ENCODE measurements at regions not wholly inside any gene's neighbourhood (a gene's known extent, or its start where the extent isn't known, plus 50 kb on each side); places are given as distances from the start of the nearest gene placed in this dataset.

DNA sequence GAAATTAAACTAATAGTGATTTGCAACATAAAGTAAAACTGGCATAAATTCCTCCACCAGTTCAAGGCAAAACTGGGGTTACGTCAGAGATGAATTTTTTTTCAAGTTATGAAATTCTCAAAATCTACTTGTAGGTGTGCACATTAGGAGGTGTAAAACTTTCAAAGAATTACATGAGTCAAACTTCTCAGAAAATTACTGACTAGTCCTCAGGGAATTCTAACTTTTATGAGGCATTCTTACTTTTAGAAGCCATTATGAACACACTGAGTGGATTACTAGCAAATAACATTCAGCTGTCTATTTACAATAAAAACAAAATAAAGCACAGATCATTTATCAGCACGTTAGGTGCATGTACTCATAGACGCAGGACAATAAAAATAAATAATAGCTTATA is 348.7 kb downstream of the CDH11 start:
- Mint-ChIP-seq H3K27me3 (no peaks in the 10 kb centered on the region), H3K27ac (no peak overlapping the region), H3K4me3 (no peak overlapping the region), H3K4me1 (no peaks in the 10 kb centered on the region), H3K9me3 (peaks cover 4 to 15% of the 10 kb centered on the region in 2 donors)
- no peak for DNase-seq
- no peak for ATAC-seq

DNA sequence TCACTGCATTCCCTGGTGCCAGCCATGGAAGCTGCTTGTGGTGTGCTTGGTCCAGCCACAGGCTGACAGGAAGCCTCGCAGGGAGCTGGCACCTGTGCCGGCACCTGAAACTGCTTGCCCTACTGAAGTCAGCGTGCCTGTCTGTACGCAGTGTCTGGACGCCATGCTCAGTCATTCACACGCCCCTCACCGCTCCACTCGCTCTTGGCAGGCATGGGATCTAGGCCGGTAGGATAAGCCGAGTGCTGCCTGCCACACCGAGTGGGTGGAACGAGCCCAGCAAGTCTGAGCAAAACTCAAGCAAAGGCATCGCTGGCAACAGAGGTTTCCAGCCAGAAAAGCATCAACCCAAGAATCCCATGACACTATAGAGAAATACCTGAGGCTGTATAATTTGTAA is 350.6 kb downstream of the CDH11 start:
- Mint-ChIP-seq H3K9me3 (peaks cover 10 to 23% of the 10 kb centered on the region in 2 donors), H3K27me3 (no peaks in the 10 kb centered on the region), H3K4me3 (no peak overlapping the region), H3K4me1 (no peaks in the 10 kb centered on the region), H3K27ac (no peak overlapping the region)
- ATAC-seq (no peak), DNase-seq (no peak)

DNA sequence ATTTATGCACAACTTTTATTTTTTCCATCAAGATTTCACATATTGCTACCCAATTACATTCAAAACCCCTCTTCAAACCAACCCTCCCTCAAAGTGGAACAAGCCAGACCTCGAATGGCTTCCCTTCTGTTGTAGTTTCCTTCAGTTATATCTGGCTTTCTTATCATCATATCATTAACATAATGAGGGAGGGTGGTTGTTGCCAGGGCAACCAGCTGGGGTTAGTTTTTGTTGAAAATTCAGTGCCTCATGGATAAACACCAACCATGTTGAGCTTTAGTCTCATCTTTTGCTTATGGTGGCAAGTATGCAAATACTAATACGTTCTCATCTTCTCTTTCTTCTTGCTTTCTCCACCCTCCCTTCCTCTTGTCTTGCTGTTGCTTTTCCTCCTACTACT is 359.7 kb downstream of the CDH11 start:
- Mint-ChIP-seq H3K27me3 (no peaks in the 10 kb centered on the region), H3K4me1 (no peaks in the 10 kb centered on the region), H3K9me3 (peaks cover 16 to 26% of the 10 kb centered on the region in 2 donors), H3K4me3 (no peak overlapping the region), H3K27ac (no peak overlapping the region)
- no peak for DNase-seq
- ATAC-seq, result no peak

DNA sequence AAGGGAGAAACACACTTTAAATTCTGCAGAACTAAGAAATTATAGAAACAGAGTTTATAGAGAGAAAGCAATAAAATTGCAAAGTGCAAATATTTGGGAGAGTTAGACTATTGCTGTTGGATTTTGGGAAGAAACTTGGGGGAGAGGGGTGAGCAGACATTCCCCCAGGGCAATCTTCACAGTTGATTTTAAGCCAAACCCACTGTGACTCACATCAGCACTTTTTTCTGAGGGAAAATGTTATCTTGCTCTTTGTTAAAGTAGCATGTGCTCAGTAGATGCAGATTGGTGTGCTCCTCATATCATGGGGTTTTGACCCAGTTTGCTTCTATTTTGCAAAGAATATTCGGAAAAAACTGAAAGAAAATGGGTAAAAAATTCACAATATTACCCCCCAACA is 367.6 kb downstream of the CDH11 start:
- Mint-ChIP-seq H3K4me1 (no peaks in the 10 kb centered on the region), H3K27ac (no peak overlapping the region), H3K27me3 (no peaks in the 10 kb centered on the region), H3K9me3 (peaks cover 16 to 17% of the 10 kb centered on the region in 2 donors), H3K4me3 (no peak overlapping the region)
- DNase-seq (no peak), ATAC-seq (no peak)

DNA sequence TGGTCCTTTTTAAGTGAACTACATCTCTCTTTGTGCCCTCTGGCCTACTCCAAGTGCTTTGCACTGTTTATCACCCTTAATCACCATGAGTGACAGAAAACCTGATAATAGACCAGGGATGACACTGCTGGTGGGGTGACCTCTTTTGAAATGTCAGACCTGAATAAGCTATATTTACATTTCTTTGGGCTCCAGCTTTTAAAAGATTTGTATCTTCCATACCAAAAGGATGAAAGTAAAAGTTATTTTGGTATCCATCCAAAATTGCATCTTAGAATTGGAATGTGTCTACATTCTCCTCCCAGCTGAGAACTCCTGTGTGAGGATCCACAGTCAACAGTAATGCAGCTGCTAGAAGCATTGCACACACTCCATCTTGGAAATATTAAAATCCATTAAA is 370.0 kb downstream of the CDH11 start:
- peaks cover 18 to 22% of the 10 kb centered on the region in 2 donors for H3K9me3 Mint-ChIP-seq
- H3K4me3 Mint-ChIP-seq, result no peak overlapping the region
- H3K27ac Mint-ChIP-seq, result no peak overlapping the region
- no peaks in the 10 kb centered on the region for H3K27me3 Mint-ChIP-seq
- no peaks in the 10 kb centered on the region for H3K4me1 Mint-ChIP-seq
- ATAC-seq, result no peak
- DNase-seq, result no peak

DNA sequence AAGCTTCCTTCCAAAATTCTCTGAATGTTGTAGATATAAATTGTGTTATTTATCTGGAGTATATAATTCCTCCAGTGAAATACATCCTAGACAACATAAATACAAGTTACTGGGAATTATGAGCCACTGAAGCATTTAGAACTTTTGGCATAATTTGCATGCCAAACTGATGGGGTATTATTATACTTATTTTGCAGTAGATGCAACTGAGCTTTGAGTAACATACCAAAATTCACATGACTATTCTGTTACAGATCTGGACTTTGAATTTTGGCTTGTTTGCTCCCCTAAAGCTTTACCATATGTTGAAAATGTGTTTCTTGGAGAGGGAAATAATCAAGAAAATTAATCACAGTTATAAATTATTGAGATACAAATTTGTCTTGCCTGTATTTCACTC is 372.5 kb downstream of the CDH11 start:
- no peak for ATAC-seq

DNA sequence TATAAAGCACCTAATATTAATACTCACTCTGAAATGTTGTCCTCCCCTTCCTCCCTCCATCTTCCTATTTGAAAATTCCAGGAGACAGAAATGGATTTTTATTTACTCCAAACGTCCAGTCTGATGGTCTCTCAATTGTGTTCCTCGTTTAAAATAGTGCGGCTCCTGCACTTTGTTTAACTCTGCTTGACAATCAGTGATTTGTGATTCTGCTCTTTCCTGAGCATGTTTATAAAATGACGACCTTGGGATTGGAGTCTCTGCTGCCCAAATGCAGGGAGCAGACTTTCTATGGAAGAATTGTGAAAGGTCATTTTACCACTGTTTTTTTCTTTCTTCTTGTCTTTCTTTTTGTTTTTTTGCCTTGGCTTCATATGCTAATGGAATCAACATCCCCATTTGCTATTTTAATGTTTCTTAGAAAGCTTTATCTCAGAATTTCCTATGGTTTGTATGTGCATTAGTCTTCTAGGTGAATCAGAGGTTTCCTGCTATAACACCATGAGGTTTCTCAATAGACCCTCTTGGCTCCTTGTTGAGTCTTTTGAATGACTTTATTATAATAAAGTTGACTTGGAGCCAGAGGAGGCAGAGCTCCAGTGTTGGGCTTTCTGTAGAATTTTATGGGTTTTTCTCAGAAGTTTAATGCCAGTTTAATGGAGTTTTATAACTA is 376.5 kb downstream of the CDH11 start:
- no peak overlapping the region for H3K4me3 Mint-ChIP-seq
- ATAC-seq (no peak), DNase-seq (no peak)
- no peaks in the 10 kb centered on the region for H3K27me3 Mint-ChIP-seq
- no peaks in the 10 kb centered on the region for H3K4me1 Mint-ChIP-seq
- peaks cover 13 to 18% of the 10 kb centered on the region in 2 donors for H3K9me3 Mint-ChIP-seq
- no peak overlapping the region for H3K27ac Mint-ChIP-seq

More for the DNA sequence above, 372.5 kb downstream of the CDH11 start:
- Mint-ChIP-seq H3K4me1 (no peaks in the 10 kb centered on the region), H3K27ac (no peak overlapping the region), H3K4me3 (no peak overlapping the region), H3K9me3 (peaks cover 18 to 19% of the 10 kb centered on the region in 2 donors), H3K27me3 (no peaks in the 10 kb centered on the region)
- no peak for DNase-seq

DNA sequence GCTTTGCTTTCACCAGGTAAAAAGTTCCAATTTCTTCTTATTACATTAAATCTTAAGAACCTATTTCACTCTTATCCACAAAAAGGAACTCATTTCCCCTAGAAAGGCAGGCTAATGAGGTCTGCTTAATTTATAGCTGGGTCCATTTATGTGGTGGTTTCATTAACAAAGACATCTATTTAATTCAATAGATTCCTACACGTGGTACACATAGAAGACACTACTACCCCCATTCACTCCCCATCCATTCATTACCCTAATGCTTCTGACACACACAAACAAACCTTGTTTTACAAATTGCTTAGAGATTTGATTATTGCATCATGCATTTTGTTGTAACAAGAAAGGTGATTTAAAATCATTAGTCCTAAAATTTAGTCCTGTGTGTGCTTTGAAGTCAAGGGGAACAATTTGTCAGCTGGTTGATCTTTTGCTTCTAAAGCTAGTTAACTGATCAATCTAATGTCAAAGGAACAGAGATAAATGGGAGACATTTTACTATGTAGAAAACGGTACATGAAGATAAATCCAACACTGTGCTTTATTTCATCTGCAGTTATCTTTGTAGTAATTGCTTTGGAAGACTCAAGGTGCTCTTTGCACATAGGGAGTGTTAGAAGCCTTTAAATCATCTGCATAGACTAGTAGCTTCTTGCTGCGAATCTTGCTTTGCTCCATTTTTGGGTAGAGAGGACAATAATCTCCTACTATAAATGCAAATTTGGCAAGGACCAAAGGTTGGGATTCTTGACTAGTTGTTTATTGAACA is 379.2 kb downstream of the CDH11 start:
- peaks cover 13 to 22% of the 10 kb centered on the region in 2 donors for H3K9me3 Mint-ChIP-seq

DNA sequence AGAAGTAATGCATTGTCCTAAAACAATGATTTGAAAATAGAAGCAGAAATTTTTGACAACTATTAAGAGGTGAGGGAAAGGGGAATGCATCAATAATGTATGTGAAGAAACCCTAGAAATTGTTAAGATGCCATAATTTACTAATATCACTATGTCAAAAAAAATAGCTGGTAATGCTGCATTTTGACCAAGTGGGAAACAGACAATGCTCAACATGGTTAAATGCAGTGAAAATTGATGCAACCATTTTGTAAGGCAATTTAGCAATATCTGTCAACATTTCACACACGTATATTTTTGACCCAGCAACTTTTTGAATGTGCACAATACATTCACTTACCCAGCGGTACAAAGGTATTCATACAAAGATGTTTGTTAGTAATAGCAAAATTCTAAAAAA is 381.6 kb downstream of the CDH11 start:
- H3K4me3 Mint-ChIP-seq, result no peak overlapping the region
- H3K27ac Mint-ChIP-seq, result no peak overlapping the region
- H3K4me1 Mint-ChIP-seq, result no peaks in the 10 kb centered on the region
- peaks cover 10 to 17% of the 10 kb centered on the region in 2 donors for H3K9me3 Mint-ChIP-seq
- no peaks in the 10 kb centered on the region for H3K27me3 Mint-ChIP-seq
- ATAC-seq (no peak), DNase-seq (no peak)

More for the DNA sequence above, 379.2 kb downstream of the CDH11 start:
- no peak for ATAC-seq
- no peak overlapping the region for H3K4me3 Mint-ChIP-seq
- H3K27ac Mint-ChIP-seq, result no peak overlapping the region
- DNase-seq, result no peak
- no peaks in the 10 kb centered on the region for H3K27me3 Mint-ChIP-seq
- H3K4me1 Mint-ChIP-seq, result no peaks in the 10 kb centered on the region

DNA sequence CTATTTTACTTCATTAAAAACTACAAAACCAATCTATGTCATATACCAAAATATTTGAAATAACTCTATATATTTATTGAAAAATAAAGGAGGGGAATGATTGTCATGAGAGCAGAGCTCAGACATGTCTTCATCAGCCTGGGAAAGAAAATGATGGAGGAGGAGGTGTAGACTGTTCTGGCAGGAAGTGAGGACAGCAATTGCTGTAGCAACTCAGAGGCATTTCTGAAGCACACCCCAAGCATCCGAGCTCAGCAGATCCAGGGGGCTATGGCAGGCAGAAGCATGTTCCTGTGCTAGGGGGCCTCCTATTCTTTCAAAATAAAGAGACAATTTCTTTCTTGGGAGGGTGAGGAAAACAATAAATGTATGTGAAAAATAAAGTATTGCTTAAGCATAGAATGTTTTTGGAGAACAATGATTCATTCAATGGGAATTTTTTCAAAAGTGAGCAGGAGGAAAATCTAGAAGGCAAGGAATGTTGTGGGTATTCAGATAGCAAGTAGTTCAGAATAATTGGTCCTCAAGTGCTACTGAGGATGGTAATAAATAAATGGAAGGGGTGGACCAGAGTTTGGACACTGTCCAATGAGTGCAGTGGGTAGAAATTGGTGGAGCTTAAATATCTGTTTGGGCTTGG is 383.4 kb downstream of the CDH11 start:
- Mint-ChIP-seq H3K27me3 (no peaks in the 10 kb centered on the region), H3K27ac (no peak overlapping the region), H3K4me3 (no peak overlapping the region), H3K4me1 (no peaks in the 10 kb centered on the region), H3K9me3 (peaks cover 12 to 24% of the 10 kb centered on the region in 2 donors)
- ATAC-seq, result no peak
- no peak for DNase-seq

DNA sequence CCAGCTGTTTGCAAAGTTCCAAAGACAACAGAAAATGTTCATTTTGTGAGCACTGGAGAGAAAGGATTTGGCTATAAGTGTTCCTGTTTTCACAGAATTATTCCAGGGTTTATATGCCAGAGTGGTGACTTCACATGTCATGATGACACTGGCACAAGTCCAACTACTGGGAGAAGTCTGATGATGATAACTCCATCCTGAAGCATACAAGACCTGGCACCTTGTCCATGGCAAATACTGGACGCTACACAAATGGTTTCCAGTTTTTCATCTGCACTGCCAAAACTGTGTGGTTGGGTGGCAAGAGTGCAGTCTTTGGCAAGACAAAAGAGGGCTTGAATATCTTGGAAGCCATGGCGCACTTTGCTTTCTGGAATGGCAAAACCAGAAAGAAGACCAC is 385.0 kb downstream of the CDH11 start:
- H3K4me1 Mint-ChIP-seq, result no peaks in the 10 kb centered on the region
- no peak overlapping the region for H3K4me3 Mint-ChIP-seq
- ATAC-seq (no peak), DNase-seq (no peak)
- no peak overlapping the region for H3K27ac Mint-ChIP-seq
- H3K9me3 Mint-ChIP-seq, result peaks cover 18 to 32% of the 10 kb centered on the region in 2 donors
- H3K27me3 Mint-ChIP-seq, result no peaks in the 10 kb centered on the region

DNA sequence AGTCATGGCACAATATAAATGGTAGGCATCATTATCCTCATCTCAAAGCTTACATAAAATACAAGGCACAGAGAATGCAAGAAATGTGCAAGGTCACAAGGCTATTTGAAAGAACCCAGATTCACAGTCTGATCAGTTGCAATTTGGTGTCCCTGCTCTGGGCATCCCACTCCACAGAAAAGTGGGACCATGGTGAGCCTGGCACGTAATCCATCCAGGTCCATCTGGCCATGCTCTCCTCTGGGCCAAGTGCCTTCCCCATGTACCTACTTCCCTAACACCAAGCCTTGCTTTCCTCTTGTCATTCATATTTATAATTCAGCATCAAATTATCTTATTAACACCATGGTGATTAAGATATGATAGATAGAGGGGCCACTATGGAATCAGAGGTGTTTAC is 390.0 kb downstream of the CDH11 start:
- peaks cover 12 to 20% of the 10 kb centered on the region in 2 donors for H3K9me3 Mint-ChIP-seq
- no peak for ATAC-seq
- no peak for DNase-seq
- H3K27me3 Mint-ChIP-seq, result no peaks in the 10 kb centered on the region
- no peak overlapping the region for H3K4me3 Mint-ChIP-seq
- H3K27ac Mint-ChIP-seq, result no peak overlapping the region
- H3K4me1 Mint-ChIP-seq, result no peaks in the 10 kb centered on the region

DNA sequence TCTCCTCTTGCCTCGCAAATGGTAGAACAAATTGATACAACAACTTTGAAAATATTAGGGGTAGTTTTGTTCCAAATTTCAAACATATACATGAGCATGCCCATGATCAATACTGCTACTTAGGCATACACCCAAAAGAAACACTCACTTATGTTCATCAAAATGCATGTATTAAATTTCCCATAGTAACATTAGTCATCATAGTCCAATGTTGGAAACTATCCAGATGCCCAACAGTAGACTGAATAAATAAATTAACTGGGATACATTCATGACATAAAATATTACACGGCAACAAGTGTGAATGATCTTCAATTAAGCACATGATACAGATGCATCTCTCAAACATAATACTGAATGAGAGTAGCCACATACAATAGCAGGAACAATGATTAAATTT is 391.6 kb downstream of the CDH11 start:
- Mint-ChIP-seq H3K4me3 (no peak overlapping the region), H3K27me3 (no peaks in the 10 kb centered on the region), H3K9me3 (peaks cover 12 to 14% of the 10 kb centered on the region in 2 donors), H3K27ac (no peak overlapping the region), H3K4me1 (no peaks in the 10 kb centered on the region)
- no peak for DNase-seq
- no peak for ATAC-seq

DNA sequence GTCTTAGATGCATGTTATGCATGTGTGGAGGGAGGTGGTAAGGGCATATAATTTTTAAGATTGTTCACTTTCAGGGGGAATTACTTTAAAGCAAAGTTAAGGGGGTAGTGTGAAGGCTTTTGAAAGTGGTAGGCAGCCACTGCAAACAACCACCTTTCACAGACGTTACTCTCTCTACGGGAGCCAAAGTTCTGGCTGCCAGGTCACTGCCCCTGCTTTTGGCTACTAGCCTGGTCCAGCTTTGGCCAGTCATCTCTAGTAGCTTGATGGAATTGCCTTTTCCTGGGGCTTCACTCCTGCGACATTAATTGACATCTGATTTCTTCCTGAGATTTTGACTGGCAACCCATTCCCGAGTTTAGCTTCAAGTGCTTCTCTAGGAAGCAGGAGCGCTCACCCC is 397.5 kb downstream of the CDH11 start:
- DNase-seq (no peak), ATAC-seq (no peak)
- peaks cover 15% of the 10 kb centered on the region in 2 donors for H3K9me3 Mint-ChIP-seq

DNA sequence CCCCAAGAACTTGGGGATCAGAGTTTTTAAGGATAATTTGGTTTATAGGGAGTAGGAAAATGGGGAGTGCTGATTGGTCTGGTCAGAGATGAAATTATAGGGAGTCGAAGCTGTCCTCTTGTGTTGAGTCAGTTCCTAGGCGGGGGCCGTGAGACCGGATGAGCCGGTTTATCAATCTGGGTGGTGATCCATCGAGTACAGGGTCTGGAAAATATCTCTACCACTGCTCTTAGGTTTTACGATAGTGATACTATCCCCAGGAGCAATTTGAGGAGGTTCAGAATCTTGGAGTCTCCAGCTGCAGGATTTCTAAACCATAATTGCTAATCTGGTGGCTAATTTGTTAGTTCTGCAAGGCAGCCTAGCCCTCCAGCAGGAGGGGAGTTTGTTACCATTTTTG is 403.4 kb downstream of the CDH11 start:
- no peak for DNase-seq
- H3K27me3 Mint-ChIP-seq, result no peaks in the 10 kb centered on the region
- no peaks in the 10 kb centered on the region for H3K4me1 Mint-ChIP-seq
- H3K27ac Mint-ChIP-seq, result no peak overlapping the region
- no peak overlapping the region for H3K4me3 Mint-ChIP-seq
- H3K9me3 Mint-ChIP-seq, result peaks cover 12 to 23% of the 10 kb centered on the region in 2 donors
- no peak for ATAC-seq

More for the DNA sequence above, 397.5 kb downstream of the CDH11 start:
- no peak overlapping the region for H3K4me3 Mint-ChIP-seq
- H3K4me1 Mint-ChIP-seq, result no peaks in the 10 kb centered on the region
- H3K27ac Mint-ChIP-seq, result no peak overlapping the region
- H3K27me3 Mint-ChIP-seq, result no peaks in the 10 kb centered on the region

DNA sequence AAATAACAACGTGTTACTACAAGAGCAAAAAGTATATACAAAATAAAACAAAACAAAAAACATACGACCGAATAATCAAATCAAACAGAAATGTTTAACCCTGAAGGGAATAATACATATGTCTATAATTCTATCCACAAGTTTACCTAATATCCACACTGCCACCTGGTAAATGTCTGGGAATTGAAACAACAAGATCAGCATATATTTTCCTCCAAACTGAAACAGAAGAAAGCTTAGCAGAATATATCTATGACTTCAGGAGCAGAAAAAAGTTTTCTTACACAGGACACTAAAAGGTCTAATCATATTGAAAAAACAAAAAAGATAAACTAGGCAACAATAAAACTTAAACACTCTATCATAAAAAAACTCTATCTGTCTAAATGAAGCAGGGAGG is 404.0 kb downstream of the CDH11 start:
- no peaks in the 10 kb centered on the region for H3K27me3 Mint-ChIP-seq
- peaks cover 12 to 23% of the 10 kb centered on the region in 2 donors for H3K9me3 Mint-ChIP-seq
- no peaks in the 10 kb centered on the region for H3K4me1 Mint-ChIP-seq

More for the DNA sequence above, 404.0 kb downstream of the CDH11 start:
- DNase-seq, result no peak
- Mint-ChIP-seq H3K27ac (no peak overlapping the region), H3K4me3 (no peak overlapping the region)
- no peak for ATAC-seq

Data from stimulated activated naive CD8-positive, alpha-beta T cell treated with anti-CD3 and anti-CD28 coated beads, Interleukin-15, amount 100 ng/mL, for 72 hours (primary cell).